ENCODE measurements at regions not wholly inside any gene's neighbourhood (a gene's known extent, or its start where the extent isn't known, plus 50 kb on each side); places are given as distances from the start of the nearest gene placed in this dataset.

DNA sequence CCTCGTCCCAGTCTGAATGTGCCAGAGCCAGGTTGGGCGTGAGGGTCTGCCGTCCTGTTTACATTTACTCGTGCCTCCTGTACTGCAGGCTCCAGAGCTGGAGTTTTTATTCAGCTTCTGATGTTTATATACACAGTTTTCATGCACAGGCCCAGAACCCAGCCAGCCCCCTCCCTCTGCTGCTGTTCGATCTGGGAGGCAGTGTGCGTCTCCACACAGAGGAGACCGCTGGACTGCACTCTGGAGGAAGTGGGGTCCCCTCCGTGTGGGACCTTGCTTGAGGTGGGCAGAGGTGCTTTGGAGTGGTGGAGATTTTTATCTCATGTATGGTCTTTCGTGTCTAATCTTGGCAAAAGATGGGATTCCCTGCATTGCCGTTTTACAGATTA lies 90.6 kb downstream of the GLI2 start:
- no peak for TF ChIP-seq POLR2A (IDR thresholded peaks at IDR 0.05)
- TF ChIP-seq, protein P1, sequence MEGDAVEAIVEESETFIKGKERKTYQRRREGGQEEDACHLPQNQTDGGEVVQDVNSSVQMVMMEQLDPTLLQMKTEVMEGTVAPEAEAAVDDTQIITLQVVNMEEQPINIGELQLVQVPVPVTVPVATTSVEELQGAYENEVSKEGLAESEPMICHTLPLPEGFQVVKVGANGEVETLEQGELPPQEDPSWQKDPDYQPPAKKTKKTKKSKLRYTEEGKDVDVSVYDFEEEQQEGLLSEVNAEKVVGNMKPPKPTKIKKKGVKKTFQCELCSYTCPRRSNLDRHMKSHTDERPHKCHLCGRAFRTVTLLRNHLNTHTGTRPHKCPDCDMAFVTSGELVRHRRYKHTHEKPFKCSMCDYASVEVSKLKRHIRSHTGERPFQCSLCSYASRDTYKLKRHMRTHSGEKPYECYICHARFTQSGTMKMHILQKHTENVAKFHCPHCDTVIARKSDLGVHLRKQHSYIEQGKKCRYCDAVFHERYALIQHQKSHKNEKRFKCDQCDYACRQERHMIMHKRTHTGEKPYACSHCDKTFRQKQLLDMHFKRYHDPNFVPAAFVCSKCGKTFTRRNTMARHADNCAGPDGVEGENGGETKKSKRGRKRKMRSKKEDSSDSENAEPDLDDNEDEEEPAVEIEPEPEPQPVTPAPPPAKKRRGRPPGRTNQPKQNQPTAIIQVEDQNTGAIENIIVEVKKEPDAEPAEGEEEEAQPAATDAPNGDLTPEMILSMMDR (IDR thresholded peaks at IDR 0.05): no peak
- Histone ChIP-seq H3K27ac (peak overlapping the region in 2 of 4 donors; percentile 17 to 61), H3K4me3 (no peak overlapping the region), H3K4me1 (peaks cover 0 to 3% (median 0%) of the 10 kb centered on the region in 4 donors), H3K9me3 (no peaks in the 10 kb centered on the region), H3K27me3 (no peaks in the 10 kb centered on the region), H3K36me3 (no peaks in the 10 kb centered on the region)
- no peak for DNase-seq

DNA sequence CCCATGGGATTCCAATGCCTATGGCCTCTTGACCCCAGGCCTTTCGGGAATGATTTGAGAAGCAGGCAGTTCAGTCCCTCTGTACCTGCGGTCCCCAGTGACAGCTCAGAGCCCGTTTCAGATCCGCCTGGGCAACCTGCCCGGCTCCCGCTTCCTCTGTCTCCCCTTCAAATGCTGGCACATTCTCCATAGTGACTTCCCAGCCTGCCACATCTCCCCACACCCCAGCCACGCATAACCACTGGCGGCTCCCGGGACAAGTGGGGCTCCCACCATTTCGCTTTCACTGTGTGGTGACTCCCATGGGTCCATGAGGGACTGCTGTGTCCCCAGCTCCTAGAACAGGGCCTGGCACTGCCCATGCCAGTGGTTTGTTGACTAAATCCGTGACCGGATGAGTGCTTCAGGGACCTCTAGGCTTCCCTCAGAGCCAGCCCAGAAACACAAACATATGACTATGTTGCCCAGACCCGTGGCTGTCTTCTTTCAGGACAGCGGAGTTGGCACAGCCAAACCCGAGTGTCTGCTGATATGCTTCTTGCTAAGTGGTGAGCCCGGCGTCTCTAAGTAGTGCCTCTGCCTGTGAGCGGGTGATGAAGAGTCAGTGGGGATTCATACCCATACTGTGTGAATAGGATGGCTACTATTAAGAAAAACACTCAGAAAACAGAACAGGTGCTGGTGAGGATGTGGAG lies 91.2 kb downstream of the GLI2 start:
- Histone ChIP-seq H3K4me3 (no peak overlapping the region), H3K27me3 (no peaks in the 10 kb centered on the region), H3K36me3 (no peaks in the 10 kb centered on the region), H3K27ac (peak overlapping the region in 1 of 4 donors; percentile 61), H3K9me3 (no peaks in the 10 kb centered on the region), H3K4me1 (peaks cover 0 to 3% (median 0%) of the 10 kb centered on the region in 4 donors)
- TF ChIP-seq POLR2A (IDR thresholded peaks at IDR 0.05): no peak
- TF ChIP-seq, protein P1 (IDR thresholded peaks at IDR 0.05): no peak
- peak in 1 of 3 donors; percentile 41 for DNase-seq

DNA sequence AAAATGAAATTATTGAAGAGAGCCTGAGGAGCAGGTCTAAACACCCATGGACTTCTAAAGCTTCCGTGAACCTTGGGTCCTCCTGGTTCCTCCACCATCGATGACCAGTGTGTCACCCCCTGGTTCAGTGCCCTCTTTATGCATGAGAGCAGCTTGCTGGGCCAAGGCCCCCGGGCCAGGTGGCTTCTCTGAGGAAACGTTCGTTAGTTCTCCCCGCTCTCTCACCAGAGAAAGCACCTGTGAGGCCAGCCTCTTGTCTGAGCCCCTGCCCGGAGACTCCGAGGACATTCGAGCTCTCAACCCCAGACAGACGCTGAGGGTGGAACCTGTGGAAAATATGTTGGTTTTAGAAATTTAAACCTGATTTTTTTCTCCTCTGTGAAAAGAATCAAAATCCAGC lies 92.4 kb downstream of the GLI2 start:
- H3K9me3 ChIP-seq: no peaks in the 10 kb centered on the region
- DNase-seq: peak in 1 of 3 donors; percentile 19
- H3K4me3 ChIP-seq: no peak overlapping the region
- no peak overlapping the region for H3K27ac ChIP-seq
- H3K27me3 ChIP-seq: no peaks in the 10 kb centered on the region
- H3K4me1 ChIP-seq: peaks cover 0 to 3% (median 0%) of the 10 kb centered on the region in 4 donors
- H3K36me3 ChIP-seq: no peaks in the 10 kb centered on the region
- no peak for TF ChIP-seq POLR2A (IDR thresholded peaks at IDR 0.05)
- TF ChIP-seq, protein P1 (IDR thresholded peaks at IDR 0.05): no peak

DNA sequence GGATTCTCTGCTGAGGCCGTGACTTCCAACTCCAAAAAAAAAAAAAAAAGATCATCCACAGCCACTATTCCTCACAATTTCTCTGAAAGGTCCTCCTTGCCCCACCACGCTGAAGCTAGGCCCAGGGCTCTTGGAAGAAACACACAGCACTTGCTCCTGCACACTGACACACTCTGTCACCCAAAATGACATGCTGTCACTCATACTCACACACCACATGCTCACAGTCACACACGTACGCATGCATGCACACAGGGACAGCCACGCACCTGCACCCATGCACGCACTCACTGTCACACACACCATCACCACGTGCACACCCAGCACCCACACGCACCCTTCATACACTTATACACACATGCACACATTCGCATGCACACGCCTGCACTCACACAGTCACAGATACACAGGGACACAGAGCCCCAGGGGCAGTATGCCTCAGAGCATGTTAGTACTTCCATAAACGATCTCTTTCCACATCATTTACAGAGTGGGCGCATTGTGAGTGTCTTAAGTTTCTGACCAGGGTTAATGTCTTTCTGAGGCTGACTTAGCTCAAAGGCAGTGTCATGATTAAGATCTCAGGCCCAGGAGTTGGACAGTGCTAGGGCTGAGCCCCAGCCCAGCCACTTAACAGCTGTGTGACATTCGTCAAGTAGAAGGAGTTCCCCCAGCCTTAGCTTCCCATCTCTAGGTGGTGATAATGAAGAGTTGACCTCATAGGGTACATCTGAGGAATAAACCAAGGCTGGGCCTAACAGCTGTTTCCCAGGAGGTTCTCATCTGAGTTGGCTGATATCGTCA lies 93.4 kb downstream of the GLI2 start:
- TF ChIP-seq, protein P1 (IDR thresholded peaks at IDR 0.05): no peak
- TF ChIP-seq POLR2A (IDR thresholded peaks at IDR 0.05): no peak
- Histone ChIP-seq H3K4me1 (peaks cover 0 to 3% (median 0%) of the 10 kb centered on the region in 4 donors), H3K9me3 (no peaks in the 10 kb centered on the region), H3K4me3 (no peak overlapping the region), H3K36me3 (no peaks in the 10 kb centered on the region), H3K27ac (no peak overlapping the region), H3K27me3 (no peaks in the 10 kb centered on the region)
- peak in 1 of 3 donors; percentile 16 for DNase-seq

DNA sequence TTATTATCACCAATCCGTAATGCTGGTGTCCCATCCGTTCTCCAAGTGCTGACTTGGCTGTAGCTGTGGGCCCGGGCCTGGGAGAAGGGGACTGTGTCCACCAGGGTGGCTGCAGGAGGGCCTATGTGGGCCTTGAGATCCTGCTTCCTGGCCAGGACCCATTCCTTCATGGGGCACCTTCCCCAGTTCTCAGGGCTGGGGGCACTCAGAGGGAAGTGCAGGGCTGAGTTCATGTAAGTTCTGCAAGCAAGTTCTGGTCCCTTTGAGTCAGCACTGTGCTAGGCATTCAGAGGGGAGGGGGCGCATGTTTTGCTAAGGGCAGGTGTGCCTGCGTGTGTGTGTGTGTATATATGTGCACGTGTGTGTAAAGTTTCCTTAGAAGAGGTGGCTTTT lies 94.0 kb downstream of the GLI2 start:
- Histone ChIP-seq H3K4me3 (no peak overlapping the region), H3K36me3 (no peaks in the 10 kb centered on the region)
- TF ChIP-seq POLR2A (IDR thresholded peaks at IDR 0.05): no peak
- TF ChIP-seq, protein P1 (IDR thresholded peaks at IDR 0.05): no peak

More for the DNA sequence above, 94.0 kb downstream of the GLI2 start:
- peak in 2 of 3 donors; percentile 24 to 31 for DNase-seq
- H3K9me3 ChIP-seq: no peaks in the 10 kb centered on the region
- no peaks in the 10 kb centered on the region for H3K27me3 ChIP-seq
- H3K4me1 ChIP-seq: peaks cover 0 to 3% (median 0%) of the 10 kb centered on the region in 4 donors
- H3K27ac ChIP-seq: no peak overlapping the region
